ENCODE measurements at regions not wholly inside any gene's neighbourhood (a gene's known extent, or its start where the extent isn't known, plus 50 kb on each side); places are given as distances from the start of the nearest gene placed in this dataset.

DNA sequence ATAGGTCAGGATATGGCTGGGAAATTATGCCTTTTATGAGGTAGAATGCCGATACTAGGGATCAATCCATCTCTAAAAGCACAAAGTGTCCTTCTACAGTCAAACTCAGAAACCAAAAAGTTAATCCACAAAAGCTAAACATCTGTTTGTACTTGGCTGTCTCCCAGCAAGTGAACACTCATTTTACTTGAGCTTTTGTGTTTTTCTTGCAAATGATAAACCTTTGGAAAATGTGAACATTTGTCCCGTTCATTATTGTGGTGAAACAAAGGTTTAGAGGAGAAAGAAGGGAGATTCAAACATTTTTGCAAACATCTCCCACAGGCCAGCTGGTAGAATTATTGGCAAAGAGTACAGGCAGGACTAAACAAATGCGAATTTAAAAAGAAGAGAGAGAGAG is 300.6 kb upstream of the SPANXN1 start:
- no peak overlapping the region for H3K27ac ChIP-seq
- TF ChIP-seq CTCF (IDR thresholded peaks at IDR 0.05) (no peak), ZFX (IDR thresholded peaks at IDR 0.05; ENCODE audit: borderline replicate concordance) (no peak)

All from 22Rv1 (cell line).